ENCODE measurements at regions not wholly inside any gene's neighbourhood (a gene's known extent, or its start where the extent isn't known, plus 50 kb on each side); places are given as distances from the start of the nearest gene placed in this dataset.
"Not testable (repeated sequence)": the region's sequence is repeated elsewhere in the genome, so short reads cannot be mapped to it uniquely, and the experiment has no call there.

GRCh38 chr16:33712308-33712707, 252.9 kb downstream of the TP53TG3F start:
- not testable (repeated sequence) for DNase-seq

- not testable (repeated sequence) for DNase-seq
Observed at GRCh38 chr16:33712851-33713709, 253.7 kb downstream of the TP53TG3F start.

GRCh38 chr16:33713710-33714538, 254.5 kb downstream of the TP53TG3F start:
- not testable (repeated sequence) for DNase-seq

GRCh38 chr16:33731167-33731566, 271.8 kb downstream of the TP53TG3F start:
- not testable (repeated sequence) for DNase-seq

- DNase-seq = not testable (repeated sequence)
Observed at GRCh38 chr16:33734650-33735049, 275.2 kb downstream of the TP53TG3F start.

- DNase-seq = not testable (repeated sequence)
Observed at GRCh38 chr16:33766869-33767765, 307.7 kb downstream of the TP53TG3F start.

- DNase-seq = not testable (repeated sequence)
Observed at GRCh38 chr16:33768710-33769109, 309.3 kb downstream of the TP53TG3F start.

GRCh38 chr16:33769180-33769846, 309.9 kb downstream of the TP53TG3F start:
- DNase-seq = not testable (repeated sequence)

- DNase-seq = not testable (repeated sequence)
Observed at GRCh38 chr16:33770478-33770877, 311.1 kb downstream of the TP53TG3F start.

- DNase-seq = not testable (repeated sequence)
Observed at GRCh38 chr16:33771211-33771610, 311.8 kb downstream of the TP53TG3F start.

- not testable (repeated sequence) for DNase-seq
Observed at GRCh38 chr16:33773966-33774365, 314.6 kb downstream of the TP53TG3F start.

GRCh38 chr16:33774724-33775123, 315.3 kb downstream of the TP53TG3F start:
- not testable (repeated sequence) for DNase-seq

- not testable (repeated sequence) for DNase-seq
Observed at GRCh38 chr16:33816328-33816944, 357.0 kb downstream of the TP53TG3F start.

GRCh38 chr16:33824736-33825135, 365.3 kb downstream of the TP53TG3F start:
- not testable (repeated sequence) for DNase-seq

GRCh38 chr16:33827522-33827921, 368.1 kb downstream of the TP53TG3F start:
- DNase-seq = not testable (repeated sequence)

- DNase-seq = not testable (repeated sequence)
Observed at GRCh38 chr16:33839157-33839556, 379.7 kb downstream of the TP53TG3F start.

- peak in 1 of 2 experiments; percentile 23 for DNase-seq
Observed at GRCh38 chr16:33844533-33844932, 385.1 kb downstream of the TP53TG3F start.

Measured in NCI-H526 (cell line).